H1 (cell line): ENCODE measurements at regions not wholly inside any gene's neighbourhood (a gene's known extent, or its start where the extent isn't known, plus 50 kb on each side); places are given as distances from the start of the nearest gene placed in this dataset.

Experiments used
- CTCF ChIA-PET: fragments of 300-600 bp; sonication (Branson Sonifier 250); formaldehyde crosslinking; loops from one replicate; lab custom pipeline; 2021; ENCODE audit not compliant: partially characterized antibody; lab: Charles Lee
- POLR2A ChIA-PET: fragments of 300-600 bp; sonication (Branson Sonifier 250); formaldehyde crosslinking; loops from one replicate; lab custom pipeline; 2021; ENCODE audit warnings: inconsistent platforms; ENCODE audit not compliant: partially characterized antibody; lab: Charles Lee
- DNase-seq, 2 experiments: peaks; one replicate each; pipeline versions ENCODE4 v3.0.0 to v3.0.0-alpha.2; 2010 to 2022; ENCODE audit warnings: low spot score in 2 of 2, low read depth in 1 of 2, mixed read lengths in 1 of 2
- FAIRE-seq: peaks from 2 replicates; lab custom pipeline; 2011; peaks lifted over from hg19 to GRCh38; lab: Jason Lieb, UNC
- H2AFZ ChIP-seq: 2 replicates; pipeline ENCODE4 v1.8.1; 2012; ENCODE audit warnings: low read length, inconsistent platforms
- H2AK5ac ChIP-seq: 2 replicates; pipeline ENCODE4 v1.6.1; 2013; ENCODE audit warnings: low read depth, low read length
- H2BK120ac ChIP-seq: replicated peaks from 2 replicates; pipeline ENCODE3; 2013; ENCODE audit warnings: low read depth, low read length, inconsistent platforms
- H2BK12ac ChIP-seq: 2 replicates; pipeline ENCODE4 v1.6.1; 2013; ENCODE audit warnings: low read depth, low read length
- H2BK15ac ChIP-seq: 2 replicates; pipeline ENCODE4 v1.6.1; 2013; ENCODE audit warnings: low read length
- H2BK20ac ChIP-seq: 2 replicates; pipeline ENCODE4 v1.6.1; 2013; ENCODE audit warnings: low read length
- H2BK5ac ChIP-seq: 2 replicates; pipeline ENCODE4 v1.6.1; 2013; ENCODE audit warnings: low read depth, low read length
- H3K14ac ChIP-seq: 2 replicates; pipeline ENCODE4 v1.6.1; 2013; ENCODE audit warnings: inconsistent platforms; ENCODE audit not compliant: insufficient read length
- H3K18ac ChIP-seq: 2 replicates; pipeline ENCODE4 v1.6.1; 2013; ENCODE audit warnings: low read length; ENCODE audit errors: extremely low read depth
- H3K23ac ChIP-seq: 2 replicates; pipeline ENCODE4 v1.6.1; 2013; ENCODE audit warnings: inconsistent platforms; ENCODE audit not compliant: insufficient read length
- H3K23me2 ChIP-seq: 2 replicates; pipeline ENCODE4 v1.6.1; 2013; ENCODE audit warnings: low read depth, low read length
- H3K27ac ChIP-seq: 2 replicates; pipeline ENCODE4 v1.6.1; 2011; ENCODE audit warnings: low read depth, low read length, inconsistent platforms
- H3K27me3 ChIP-seq, 4 experiments: replicated peaks in 1 of 4; 1 replicate in 1 of 4; 2 replicates in 3 of 4; pipeline versions ENCODE4 v1.6.1 to v1.8.1; 2011 to 2013; ENCODE audit warnings: low read length in 3 of 4, mild to moderate bottlenecking in 3 of 4, inconsistent platforms in 2 of 4, mixed read lengths in 2 of 4, moderate library complexity in 1 of 4; ENCODE audit not compliant: control insufficient read depth in 3 of 4, insufficient read depth in 3 of 4; ENCODE audit errors: extremely low read depth in 1 of 4
- H3K36me3 ChIP-seq, 4 experiments: 2 replicates each; pipeline versions ENCODE4 v1.6.1 to v1.8.1; 2011 to 2013; ENCODE audit warnings: mild to moderate bottlenecking in 4 of 4, low read length in 3 of 4, moderate library complexity in 2 of 4, control low read depth in 1 of 4, inconsistent platforms in 1 of 4; ENCODE audit not compliant: insufficient read depth in 4 of 4, control insufficient read depth in 2 of 4
- H3K4ac ChIP-seq: replicated peaks from 2 replicates; pipeline ENCODE3; 2013; ENCODE audit warnings: low read length, low read depth, mixed read lengths, inconsistent platforms; ENCODE audit not compliant: insufficient read length
- H3K4me1 ChIP-seq, 4 experiments: replicated peaks in 1 of 4; 1 replicate in 1 of 4; 2 replicates in 3 of 4; pipeline versions ENCODE4 v1.6.1 to v1.8.1; 2011 to 2013; ENCODE audit warnings: low read length in 3 of 4, inconsistent platforms in 2 of 4, mixed read lengths in 1 of 4; ENCODE audit not compliant: insufficient read depth in 4 of 4, control insufficient read depth in 3 of 4
- H3K4me2 ChIP-seq, 2 experiments: 2 replicates each; pipeline versions ENCODE4 v1.6.1 to v1.8.1; 2011 to 2013; ENCODE audit warnings: low read depth in 2 of 2, low read length in 2 of 2, control low read depth in 1 of 2, inconsistent platforms in 1 of 2, mild to moderate bottlenecking in 1 of 2; ENCODE audit not compliant: insufficient read depth in 1 of 2
- H3K4me3 ChIP-seq, 4 experiments: fragments of 200-600, 300-600 bp in 1 of 4; sonication (generic), shearing (Covaris generic), sonication (Bioruptor Twin) in 1 of 4; 2 replicates each; pipeline versions ENCODE4 v1.5.1 to v1.8.1; 2011 to 2016; ENCODE audit warnings: low read length in 4 of 4, low read depth in 3 of 4, control low read depth in 2 of 4, inconsistent platforms in 2 of 4, mild to moderate bottlenecking in 2 of 4, mixed read lengths in 1 of 4, moderate library complexity in 1 of 4; ENCODE audit not compliant: insufficient read depth in 2 of 4; ENCODE audit errors: extremely low read depth in 1 of 4
- H3K56ac ChIP-seq: replicated peaks from 2 replicates; pipeline ENCODE3; 2013; ENCODE audit warnings: low read depth, mild to moderate bottlenecking, mixed read lengths, low read length, inconsistent platforms; ENCODE audit not compliant: insufficient read length
- H3K79me1 ChIP-seq: 2 replicates; pipeline ENCODE4 v1.6.1; 2013; ENCODE audit warnings: low read depth, low read length, control low read depth
- H3K79me2 ChIP-seq, 2 experiments: 2 replicates each; pipeline versions ENCODE4 v1.6.1 to v1.8.1; 2012 to 2013; ENCODE audit warnings: low read length in 2 of 2, mild to moderate bottlenecking in 2 of 2, inconsistent platforms in 1 of 2; ENCODE audit not compliant: insufficient read depth in 2 of 2, control insufficient read depth in 1 of 2
- H3K9ac ChIP-seq, 4 experiments: replicated peaks in 1 of 4; 1 replicate in 1 of 4; 2 replicates in 3 of 4; pipeline versions ENCODE4 v1.6.1 to v1.8.1; 2011 to 2013; ENCODE audit warnings: low read depth in 3 of 4, low read length in 3 of 4, control low read depth in 2 of 4, mild to moderate bottlenecking in 2 of 4, moderate library complexity in 2 of 4, inconsistent platforms in 1 of 4; ENCODE audit errors: extremely low read depth in 1 of 4
- H3K9me3 ChIP-seq, 2 experiments: 2 replicates each; pipeline versions ENCODE4 v1.6.1 to v1.8.1; 2012 to 2013; ENCODE audit warnings: mild to moderate bottlenecking in 2 of 2, moderate library complexity in 2 of 2, control low read depth in 1 of 2, inconsistent platforms in 1 of 2, low read depth in 1 of 2, low read length in 1 of 2, mixed read lengths in 1 of 2; ENCODE audit not compliant: insufficient read depth in 2 of 2
- H4K20me1 ChIP-seq, 2 experiments: replicated peaks in 1 of 2; 2 replicates each; pipeline versions ENCODE3 to v1.8.1; 2011 to 2013; ENCODE audit warnings: inconsistent platforms in 2 of 2, low read length in 2 of 2, mild to moderate bottlenecking in 1 of 2; ENCODE audit not compliant: insufficient read depth in 2 of 2, control insufficient read depth in 1 of 2
- H4K5ac ChIP-seq: 2 replicates; pipeline ENCODE4 v1.6.1; 2013; ENCODE audit warnings: low read length, low read depth, mixed read lengths, inconsistent platforms; ENCODE audit not compliant: insufficient read length
- H4K8ac ChIP-seq: 2 replicates; pipeline ENCODE4 v1.8.0; 2013; ENCODE audit warnings: mild to moderate bottlenecking, moderate library complexity, low read length, inconsistent platforms; ENCODE audit not compliant: insufficient read depth; ENCODE audit errors: extremely low read depth
- H4K91ac ChIP-seq: replicated peaks from 2 replicates; pipeline ENCODE3; 2013; ENCODE audit warnings: low read length, mixed read lengths, inconsistent platforms; ENCODE audit not compliant: insufficient read length
- ATF3 ChIP-seq: IDR thresholded peaks from 2 replicates; pipeline ENCODE4 v1.6.1; 2011; ENCODE audit warnings: low read depth, mild to moderate bottlenecking, low read length; ENCODE audit not compliant: insufficient read depth
- BRCA1 ChIP-seq: IDR thresholded peaks from 2 replicates; pipeline ENCODE4 v1.6.1; 2012; ENCODE audit warnings: low read depth, low read length, improper control_type of control experiment
- CTBP2 ChIP-seq: IDR thresholded peaks from 2 replicates; pipeline ENCODE4 v1.7.0; 2011; ENCODE audit warnings: borderline replicate concordance, mild to moderate bottlenecking, moderate library complexity, mixed read lengths, low read length; ENCODE audit not compliant: insufficient read depth, insufficient read length
- KDM5A ChIP-seq: fragments of 200-600 bp; IDR thresholded peaks from 2 replicates; pipeline ENCODE4 v1.7.1; 2012; ENCODE audit warnings: mild to moderate bottlenecking, low read length, inconsistent platforms, mixed read lengths
- RBBP5 ChIP-seq: IDR thresholded peaks from 2 replicates; pipeline ENCODE4 v1.7.1; 2012; ENCODE audit warnings: low read depth, mild to moderate bottlenecking, inconsistent platforms, low read length, moderate library complexity, borderline replicate concordance
- TCF12 ChIP-seq: IDR thresholded peaks from 2 replicates; pipeline ENCODE4 v1.6.1; 2011; ENCODE audit warnings: low read depth, mild to moderate bottlenecking, low read length
- WGBS, 2 experiments: shearing (Covaris generic) in 1 of 2; methylation state at CpG; one replicate each; pipeline versions ENCODE4 v1.1.6 to v1.1.7; 2013 to 2015; ENCODE audit warnings: low lambda C conversion rate in 2 of 2, mixed read lengths in 2 of 2, inconsistent platforms in 1 of 2, low coverage in 1 of 2, missing lambda C conversion rate in 1 of 2; ENCODE audit not compliant: insufficient replicate concordance in 2 of 2, insufficient coverage in 1 of 2, insufficient read length in 1 of 2; ENCODE audit errors: extremely low coverage in 1 of 2, missing lambda C conversion rate in 1 of 2; 5-methylcytosine and 5-hydroxymethylcytosine counted together
- TF ChIP-seq, protein P1 (sequence below), 3 experiments: IDR thresholded peaks; 1 replicate in 2 of 3; 2 replicates in 1 of 3; pipeline versions ENCODE4 v1.5.1 to v1.6.1; 2011; ENCODE audit warnings: low read length in 3 of 3, mild to moderate bottlenecking in 3 of 3, inconsistent platforms in 2 of 3, low read depth in 1 of 3, moderate library complexity in 1 of 3; ENCODE audit not compliant: insufficient read depth in 1 of 3; ENCODE audit errors: control extremely low read depth in 1 of 3

- Histone ChIP-seq H3K23me2 (no peaks in the 10 kb centered on the region), H2AFZ (no peak overlapping the region), H3K27ac (no peak overlapping the region), H3K4me1 (peaks cover 0 to 15% (median 6%) of the 10 kb centered on the region in 4 experiments; a peak in 3 of 7 replicates), H3K4ac (no peak overlapping the region), H4K20me1 (no peaks in the 10 kb centered on the region), H3K4me3 (no peak overlapping the region), H2BK12ac (no peak overlapping the region), H2BK15ac (no peak overlapping the region), H3K9ac (no peak overlapping the region), H2BK5ac (no peak overlapping the region), H3K27me3 (peaks cover 0 to 3% (median 0%) of the 10 kb centered on the region in 4 experiments; a peak in 1 of 7 replicates), H3K56ac (no peak overlapping the region), H4K8ac (no peak overlapping the region), H2AK5ac (no peak overlapping the region), H3K79me2 (no peaks in the 10 kb centered on the region), H4K5ac (no peak overlapping the region), H3K79me1 (no peaks in the 10 kb centered on the region), H4K91ac (no peak overlapping the region), H3K4me2 (no peak overlapping the region), H3K18ac (no peak overlapping the region), H3K14ac (no peak overlapping the region), H3K36me3 (no peaks in the 10 kb centered on the region), H2BK120ac (no peak overlapping the region), H3K23ac (no peak overlapping the region), H2BK20ac (no peak overlapping the region), H3K9me3 (no peaks in the 10 kb centered on the region)
- DNase-seq (no peak), FAIRE-seq (no peak)
- ChIA-PET POLR2A (no interaction called here), CTCF (interaction anchor here (0.9 to 3.7 kb wide), 5 partner anchors 13 to 406 kb away, joined by 3 to 25 read pairs (median 6); no protein-coding TSS in a partner anchor)
- TF ChIP-seq BRCA1 (no peak), TCF12 (no peak), KDM5A (no peak), RBBP5 (no peak), ATF3 (no peak), CTBP2 (no peak)
- TF ChIP-seq, protein P1, sequence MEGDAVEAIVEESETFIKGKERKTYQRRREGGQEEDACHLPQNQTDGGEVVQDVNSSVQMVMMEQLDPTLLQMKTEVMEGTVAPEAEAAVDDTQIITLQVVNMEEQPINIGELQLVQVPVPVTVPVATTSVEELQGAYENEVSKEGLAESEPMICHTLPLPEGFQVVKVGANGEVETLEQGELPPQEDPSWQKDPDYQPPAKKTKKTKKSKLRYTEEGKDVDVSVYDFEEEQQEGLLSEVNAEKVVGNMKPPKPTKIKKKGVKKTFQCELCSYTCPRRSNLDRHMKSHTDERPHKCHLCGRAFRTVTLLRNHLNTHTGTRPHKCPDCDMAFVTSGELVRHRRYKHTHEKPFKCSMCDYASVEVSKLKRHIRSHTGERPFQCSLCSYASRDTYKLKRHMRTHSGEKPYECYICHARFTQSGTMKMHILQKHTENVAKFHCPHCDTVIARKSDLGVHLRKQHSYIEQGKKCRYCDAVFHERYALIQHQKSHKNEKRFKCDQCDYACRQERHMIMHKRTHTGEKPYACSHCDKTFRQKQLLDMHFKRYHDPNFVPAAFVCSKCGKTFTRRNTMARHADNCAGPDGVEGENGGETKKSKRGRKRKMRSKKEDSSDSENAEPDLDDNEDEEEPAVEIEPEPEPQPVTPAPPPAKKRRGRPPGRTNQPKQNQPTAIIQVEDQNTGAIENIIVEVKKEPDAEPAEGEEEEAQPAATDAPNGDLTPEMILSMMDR (IDR thresholded peaks at IDR 0.05; ENCODE audit: control extremely low read depth in 1 of 3, insufficient read depth in 1 of 3, low read depth in 1 of 3, low read length in 3 of 3): no peak
- 84% methylated on average over 7 of the region's 7 CpGs; no CpG with 5 or more reads in 1 of the 2 experiments for WGBS, 2 experiments
Observed at GRCh38 chr20:56956534-56956933, 309.9 kb downstream of the BMP7 start.
